GM19395 (cell line): ENCODE measurements at regions not wholly inside any gene's neighbourhood (a gene's known extent, or its start where the extent isn't known, plus 50 kb on each side); places are given as distances from the start of the nearest gene placed in this dataset.
"Not testable (repeated sequence)": the region's sequence is repeated elsewhere in the genome, so short reads cannot be mapped to it uniquely, and the experiment has no call there.

ENCODE experiments used
- ATAC-seq: cut with Tn5 transposase; IDR thresholded peaks from one replicate; pipeline ENCODE4 v1.9.1; 2021; ENCODE audit warnings: mild to moderate bottlenecking, moderate library complexity; ENCODE audit not compliant: unreplicated experiment

- not testable (repeated sequence) for ATAC-seq
Observed at GRCh38 chr17:34039759-34040555, 215.1 kb upstream of the CCL2 start.

GRCh38 chr17:34045990-34046389 lies 209.1 kb upstream of the CCL2 start:
- ATAC-seq = no peak

GRCh38 chr17:34051046-34051445 lies 204.0 kb upstream of the CCL2 start:
- no peak for ATAC-seq

- no peak for ATAC-seq
Observed at GRCh38 chr17:34054495-34054894, 200.6 kb upstream of the CCL2 start.

- ATAC-seq = no peak
Observed at GRCh38 chr17:34055606-34056005, 199.5 kb upstream of the CCL2 start.

- no peak for ATAC-seq
Observed at GRCh38 chr17:34059423-34060220, 195.5 kb upstream of the CCL2 start.

- ATAC-seq = no peak
Observed at GRCh38 chr17:34066528-34066927, 188.6 kb upstream of the CCL2 start.

GRCh38 chr17:34067011-34067410 lies 188.1 kb upstream of the CCL2 start:
- no peak for ATAC-seq

GRCh38 chr17:34068571-34068970 lies 186.5 kb upstream of the CCL2 start:
- ATAC-seq = no peak

GRCh38 chr17:34070712-34071111 lies 184.4 kb upstream of the CCL2 start:
- ATAC-seq = no peak

GRCh38 chr17:34071886-34072420 lies 183.1 kb upstream of the CCL2 start:
- ATAC-seq = no peak

- ATAC-seq = no peak
Observed at GRCh38 chr17:34075076-34075475, 180.0 kb upstream of the CCL2 start.

GRCh38 chr17:34076743-34077631 lies 178.1 kb upstream of the CCL2 start:
- ATAC-seq = no peak

- no peak for ATAC-seq
Observed at GRCh38 chr17:34081269-34081668, 173.8 kb upstream of the CCL2 start.

GRCh38 chr17:34082404-34082803 lies 172.7 kb upstream of the CCL2 start:
- ATAC-seq = no peak

- not testable (repeated sequence) for ATAC-seq
Observed at GRCh38 chr17:34089042-34089441, 166.0 kb upstream of the CCL2 start.

GRCh38 chr17:34090593-34090992 lies 164.5 kb upstream of the CCL2 start:
- ATAC-seq = no peak

GRCh38 chr17:34091975-34092374 lies 163.1 kb upstream of the CCL2 start:
- ATAC-seq = no peak

- ATAC-seq = no peak
Observed at GRCh38 chr17:34095106-34095505, 160.0 kb upstream of the CCL2 start.

GRCh38 chr17:34098699-34099098 lies 156.4 kb upstream of the CCL2 start:
- ATAC-seq = no peak
